ENCODE measurements at regions not wholly inside any gene's neighbourhood (a gene's known extent, or its start where the extent isn't known, plus 50 kb on each side); places are given as distances from the start of the nearest gene placed in this dataset.

GRCh38 chr5:18043344-18043743 lies 409.1 kb downstream of the TAF11L14 start:
- no peak for DNase-seq (ENCODE audit: low read depth)

- DNase-seq (ENCODE audit: low read depth), result no peak
Measured at GRCh38 chr5:18048449-18048848, 414.2 kb downstream of the TAF11L14 start.

- DNase-seq (ENCODE audit: low read depth), result no peak
Measured at GRCh38 chr5:18050345-18050744, 416.1 kb downstream of the TAF11L14 start.

- DNase-seq (ENCODE audit: low read depth), result no peak
Measured at GRCh38 chr5:18050776-18051175, 416.5 kb downstream of the TAF11L14 start.

DNA sequence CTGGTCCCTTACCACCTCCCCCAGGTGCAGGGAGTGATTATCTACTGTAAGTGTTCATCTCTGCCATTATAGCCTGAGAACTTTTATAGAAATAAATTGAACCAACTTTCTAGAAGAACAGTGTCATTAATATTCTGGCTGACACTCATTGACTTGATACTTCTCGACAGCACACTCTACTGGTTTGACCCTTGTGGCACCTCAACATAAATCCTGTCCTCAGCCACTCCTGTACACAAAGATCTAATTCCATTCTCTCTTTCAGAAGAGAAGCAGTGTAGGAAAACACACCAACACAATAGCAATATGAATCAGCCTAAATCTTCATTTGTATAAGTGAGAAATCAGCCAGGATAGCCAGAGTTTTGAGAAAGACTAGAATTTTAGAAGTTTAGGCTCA lies 417.7 kb downstream of the TAF11L14 start:
- no peak for DNase-seq (ENCODE audit: low read depth)

GRCh38 chr5:18052569-18052968 lies 418.3 kb downstream of the TAF11L14 start:
- no peak for DNase-seq (ENCODE audit: low read depth)

- DNase-seq (ENCODE audit: low read depth), result no peak
Measured at GRCh38 chr5:18057725-18058124, 423.5 kb downstream of the TAF11L14 start.

- DNase-seq (ENCODE audit: low read depth), result no peak
Measured at GRCh38 chr5:18067615-18068014, 433.4 kb downstream of the TAF11L14 start.

DNA sequence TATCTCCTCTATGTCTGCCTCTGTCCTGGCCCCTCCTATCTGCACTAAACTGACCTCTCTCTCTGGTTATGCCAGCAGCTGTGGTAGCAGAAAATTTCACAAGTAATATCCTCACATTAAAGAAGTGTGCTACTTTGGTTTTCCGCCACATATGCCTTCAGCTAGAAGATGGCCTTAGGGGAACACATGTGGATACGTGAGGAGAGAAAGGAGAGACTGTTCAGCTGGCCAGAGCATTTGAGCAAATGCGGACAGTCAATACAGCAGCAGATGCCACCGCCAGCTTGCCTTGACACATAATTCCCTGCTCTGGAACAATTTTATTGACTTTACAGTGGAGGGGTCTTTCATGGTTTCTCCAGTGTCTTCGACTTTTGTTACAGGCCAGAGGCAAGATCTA lies 434.6 kb downstream of the TAF11L14 start:
- DNase-seq (ENCODE audit: low read depth), result no peak

- DNase-seq (ENCODE audit: low read depth), result no peak
Measured at GRCh38 chr5:18069790-18070189, 435.5 kb downstream of the TAF11L14 start.

DNA sequence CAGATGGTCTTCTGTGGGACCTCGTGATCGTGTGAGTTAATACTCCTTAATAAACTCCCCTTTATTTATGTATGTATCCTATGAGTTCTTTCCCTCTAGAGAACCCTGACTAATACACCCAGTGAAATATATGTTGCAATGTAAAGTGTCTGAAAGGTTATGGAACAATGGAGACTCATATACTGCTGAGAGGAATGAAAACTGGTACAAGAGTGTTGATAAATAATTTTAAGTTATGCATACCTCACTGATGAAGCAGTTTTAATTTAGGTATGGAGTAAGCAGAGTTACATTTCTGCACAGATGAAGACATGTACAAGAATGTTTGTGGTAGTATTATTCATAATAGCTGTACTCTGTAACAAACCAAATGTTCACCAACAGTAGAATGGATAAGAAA lies 438.3 kb downstream of the TAF11L14 start:
- DNase-seq (ENCODE audit: low read depth), result no peak

DNA sequence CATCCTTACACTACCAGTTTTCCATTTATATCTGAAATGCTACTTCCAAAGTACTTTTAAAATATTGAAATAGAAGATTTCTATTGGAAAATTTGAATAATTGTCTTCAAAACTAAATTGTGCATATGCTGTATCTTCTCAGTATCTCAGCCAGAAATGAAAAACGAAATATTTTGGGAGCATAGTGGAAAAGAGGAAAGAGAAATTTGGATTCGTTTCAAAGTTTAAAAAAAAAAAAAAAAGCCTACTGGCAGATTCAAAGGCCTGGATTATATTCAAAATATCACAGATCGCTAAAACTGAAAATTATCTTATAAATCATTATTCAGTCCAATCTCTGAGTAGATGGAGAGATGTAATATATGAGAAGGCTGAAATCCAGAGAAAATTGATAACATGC lies 440.7 kb downstream of the TAF11L14 start:
- no peak for DNase-seq (ENCODE audit: low read depth)

GRCh38 chr5:18078157-18078556 lies 443.9 kb downstream of the TAF11L14 start:
- no peak for DNase-seq (ENCODE audit: low read depth)

DNA sequence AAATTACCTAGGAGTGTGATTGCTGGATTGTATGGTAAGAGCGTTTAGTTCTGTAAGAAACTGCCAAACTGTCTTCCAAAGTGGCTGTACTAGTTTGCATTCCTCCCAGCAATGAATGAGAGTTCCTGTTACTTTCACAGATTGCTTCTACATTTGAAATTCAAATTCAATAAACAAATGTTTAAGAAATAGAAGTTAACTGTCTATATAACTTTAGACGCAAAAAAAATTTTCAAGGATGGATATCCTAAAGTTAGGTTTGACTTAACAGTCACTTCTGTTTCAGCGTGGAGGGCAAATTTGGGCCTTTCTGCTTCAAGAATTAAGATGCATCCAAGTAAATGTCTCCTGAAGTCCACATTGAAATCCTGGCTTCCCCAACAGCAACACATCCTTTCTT lies 445.6 kb downstream of the TAF11L14 start:
- no peak for DNase-seq (ENCODE audit: low read depth)

DNA sequence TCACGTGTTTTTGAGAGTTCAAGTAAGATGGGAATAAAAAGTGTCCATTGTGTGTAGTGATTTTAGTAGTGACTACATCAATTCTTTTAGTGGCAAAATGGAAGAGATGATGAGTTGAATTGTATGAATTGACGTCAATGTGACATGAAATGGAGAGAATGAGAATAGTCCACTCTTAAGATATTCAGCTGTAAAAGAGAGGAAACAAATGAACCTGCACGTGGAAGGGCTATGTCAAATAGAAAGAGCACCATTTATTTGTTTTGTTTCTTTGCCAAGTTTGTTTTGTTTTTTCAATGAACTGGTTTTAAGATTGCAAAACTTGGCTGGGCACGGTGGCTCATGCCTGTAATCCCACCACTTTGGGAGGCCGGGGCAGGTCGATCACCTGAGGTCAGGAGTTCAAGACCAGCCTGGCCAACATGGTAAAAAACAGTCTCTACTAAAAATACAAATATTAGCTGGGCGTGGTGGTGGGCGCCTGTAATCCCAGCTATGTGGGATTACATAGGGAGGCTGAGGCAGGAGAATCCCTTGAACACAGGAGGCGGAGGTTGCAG lies 453.8 kb downstream of the TAF11L14 start:
- DNase-seq (ENCODE audit: low read depth), result no peak

GRCh38 chr5:18090177-18090576 lies 455.9 kb downstream of the TAF11L14 start:
- no peak for DNase-seq (ENCODE audit: low read depth)

DNA sequence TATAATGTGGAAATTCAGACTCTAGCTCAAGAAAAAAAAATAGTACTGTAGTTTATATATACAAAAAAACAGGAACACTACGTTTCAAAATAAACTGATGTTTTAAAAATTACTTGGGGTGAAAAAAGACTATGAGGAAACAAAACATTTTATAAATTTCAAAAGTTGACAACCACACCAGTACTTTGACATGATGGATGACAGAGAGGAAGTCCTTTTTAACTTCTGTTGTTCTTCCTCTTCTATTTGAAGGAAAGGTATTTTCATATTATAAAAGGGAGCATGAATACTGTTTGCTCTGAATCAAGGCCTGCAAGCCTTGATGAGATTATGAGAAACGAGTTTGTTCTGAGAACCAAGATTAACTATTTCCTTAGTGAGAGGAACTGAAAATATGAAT lies 456.9 kb downstream of the TAF11L14 start:
- DNase-seq (ENCODE audit: low read depth), result no peak

GRCh38 chr5:18091758-18092157 lies 457.5 kb downstream of the TAF11L14 start:
- DNase-seq (ENCODE audit: low read depth), result no peak

GRCh38 chr5:18095061-18095460 lies 460.8 kb downstream of the TAF11L14 start:
- DNase-seq (ENCODE audit: low read depth), result no peak

- DNase-seq (ENCODE audit: low read depth), result no peak
Measured at GRCh38 chr5:18097817-18098216, 463.6 kb downstream of the TAF11L14 start.

DNA sequence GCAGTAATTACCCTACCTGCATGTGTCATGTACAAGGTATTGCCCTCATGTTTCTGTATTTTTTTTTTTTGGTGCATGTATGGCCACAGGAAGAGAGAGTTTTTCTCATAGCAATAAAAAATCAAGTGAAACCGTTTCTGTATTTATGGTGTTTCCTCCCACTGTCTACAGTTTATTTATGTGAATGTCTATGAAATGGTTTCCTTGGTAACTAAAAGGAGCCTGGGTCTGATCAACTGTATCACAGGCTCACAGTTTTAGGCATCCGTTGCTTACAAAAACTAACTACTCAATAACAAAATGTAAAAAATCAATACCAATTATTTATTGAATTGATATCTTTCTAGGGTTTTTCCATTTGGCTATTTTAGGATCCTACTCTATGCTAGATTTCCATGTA lies 464.4 kb downstream of the TAF11L14 start:
- DNase-seq (ENCODE audit: low read depth), result no peak

DNA sequence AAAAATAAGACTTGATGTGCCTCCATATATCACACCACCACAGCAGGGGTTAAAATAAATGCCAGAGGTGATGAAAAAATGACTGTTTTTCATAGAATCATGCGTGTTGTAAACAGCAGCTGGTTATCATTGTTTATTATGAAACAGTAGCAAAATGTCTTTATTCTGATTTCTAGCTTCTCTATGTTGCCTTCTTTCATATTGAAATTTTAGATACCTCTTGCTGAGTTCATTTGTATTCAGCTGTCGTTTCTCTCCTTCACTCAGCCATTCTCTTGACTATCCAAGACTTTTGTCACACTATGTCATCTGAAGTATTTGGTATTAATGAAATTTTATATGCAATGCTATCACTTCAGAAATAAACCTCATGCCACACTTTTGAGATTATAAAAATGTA lies 465.0 kb downstream of the TAF11L14 start:
- DNase-seq (ENCODE audit: low read depth), result no peak

DNA sequence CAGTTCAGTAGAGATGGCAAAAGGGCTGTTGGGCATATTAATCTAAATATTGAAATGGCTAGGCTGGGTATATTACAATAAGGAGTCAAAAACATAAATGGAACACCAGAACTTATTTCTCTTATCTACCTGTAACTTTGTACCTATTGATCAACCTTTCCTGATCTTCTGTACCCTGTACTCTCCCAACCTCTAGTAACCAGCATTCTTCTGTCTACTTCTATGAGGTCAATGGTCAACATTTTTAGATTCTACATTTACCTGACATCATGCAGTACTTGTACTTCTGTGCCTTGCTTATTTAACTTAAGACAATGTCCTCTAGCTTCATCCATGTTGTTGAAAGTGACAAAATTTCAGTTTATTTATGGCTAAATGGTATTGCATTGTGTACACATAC lies 467.3 kb downstream of the TAF11L14 start:
- DNase-seq (ENCODE audit: low read depth), result no peak

- no peak for DNase-seq (ENCODE audit: low read depth)
Measured at GRCh38 chr5:18102733-18103132, 468.5 kb downstream of the TAF11L14 start.

- no peak for DNase-seq (ENCODE audit: low read depth)
Measured at GRCh38 chr5:18105449-18105848, 471.2 kb downstream of the TAF11L14 start.

All from activated T-helper 9 cell treated with anti-CD3 and anti-CD28 coated beads, Interleukin-2, amount 50 U/mL, for 16 hours (primary cell).